ENCODE measurements at regions not wholly inside any gene's neighbourhood (a gene's known extent, or its start where the extent isn't known, plus 50 kb on each side); places are given as distances from the start of the nearest gene placed in this dataset.

DNA sequence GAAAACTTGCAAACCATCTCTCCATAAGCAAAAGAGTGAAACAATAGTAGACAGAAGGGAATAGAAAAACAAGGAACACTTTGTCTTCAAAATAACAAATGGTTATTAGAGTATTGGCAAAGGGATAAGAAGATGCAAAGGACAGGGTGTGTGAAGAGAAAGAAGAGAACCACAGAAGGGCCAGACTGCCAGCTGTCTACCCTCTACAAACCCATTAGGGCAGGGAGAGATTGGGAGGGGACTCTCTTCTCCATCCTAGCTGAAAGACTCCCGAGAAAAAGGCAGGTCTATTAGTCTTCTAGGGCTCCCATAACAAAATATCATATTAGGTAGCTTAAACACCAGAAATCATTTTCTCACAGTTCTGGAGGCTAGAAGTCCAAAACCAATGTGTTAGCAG, 292.8 kb downstream of the PTBP2 start:
- Mint-ChIP-seq H3K27me3 (ENCODE audit: unreplicated experiment) (no peaks in the 10 kb centered on the region), H3K9me3 (ENCODE audit: unreplicated experiment) (no peaks in the 10 kb centered on the region), H3K36me3 (ENCODE audit: low read depth, unreplicated experiment) (no peaks in the 10 kb centered on the region), H3K4me1 (ENCODE audit: unreplicated experiment) (no peaks in the 10 kb centered on the region), H3K27ac (ENCODE audit: unreplicated experiment) (no peak overlapping the region), H3K4me3 (ENCODE audit: unreplicated experiment) (no peak overlapping the region)
- TF ChIP-seq, protein P1, sequence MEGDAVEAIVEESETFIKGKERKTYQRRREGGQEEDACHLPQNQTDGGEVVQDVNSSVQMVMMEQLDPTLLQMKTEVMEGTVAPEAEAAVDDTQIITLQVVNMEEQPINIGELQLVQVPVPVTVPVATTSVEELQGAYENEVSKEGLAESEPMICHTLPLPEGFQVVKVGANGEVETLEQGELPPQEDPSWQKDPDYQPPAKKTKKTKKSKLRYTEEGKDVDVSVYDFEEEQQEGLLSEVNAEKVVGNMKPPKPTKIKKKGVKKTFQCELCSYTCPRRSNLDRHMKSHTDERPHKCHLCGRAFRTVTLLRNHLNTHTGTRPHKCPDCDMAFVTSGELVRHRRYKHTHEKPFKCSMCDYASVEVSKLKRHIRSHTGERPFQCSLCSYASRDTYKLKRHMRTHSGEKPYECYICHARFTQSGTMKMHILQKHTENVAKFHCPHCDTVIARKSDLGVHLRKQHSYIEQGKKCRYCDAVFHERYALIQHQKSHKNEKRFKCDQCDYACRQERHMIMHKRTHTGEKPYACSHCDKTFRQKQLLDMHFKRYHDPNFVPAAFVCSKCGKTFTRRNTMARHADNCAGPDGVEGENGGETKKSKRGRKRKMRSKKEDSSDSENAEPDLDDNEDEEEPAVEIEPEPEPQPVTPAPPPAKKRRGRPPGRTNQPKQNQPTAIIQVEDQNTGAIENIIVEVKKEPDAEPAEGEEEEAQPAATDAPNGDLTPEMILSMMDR (IDR thresholded peaks at IDR 0.05; ENCODE audit: unreplicated experiment) = no peak
- no peak for DNase-seq (ENCODE audit: low spot score)

DNA sequence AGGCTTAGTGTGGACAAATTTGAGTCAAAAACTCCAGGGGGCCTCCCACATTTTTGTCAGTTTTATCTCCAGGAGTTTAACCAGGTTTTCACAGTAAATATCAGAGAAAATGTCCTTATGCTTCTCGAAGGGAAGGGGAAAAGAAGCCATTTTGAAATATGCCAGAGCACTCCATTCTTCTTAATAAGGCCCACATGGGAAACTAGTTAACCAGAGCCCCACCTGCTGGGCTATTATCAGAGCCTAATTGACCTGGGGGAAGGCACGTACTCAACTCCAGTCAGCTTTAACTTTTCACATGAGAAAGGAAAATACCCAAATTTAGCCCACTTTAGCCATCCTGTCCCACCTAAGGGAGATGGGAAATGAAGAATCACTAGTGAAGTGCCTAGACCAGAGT, 296.3 kb downstream of the PTBP2 start:
- H3K4me1 Mint-ChIP-seq (ENCODE audit: unreplicated experiment) = no peaks in the 10 kb centered on the region
- TF ChIP-seq, protein P1 (IDR thresholded peaks at IDR 0.05; ENCODE audit: unreplicated experiment) = no peak
- H3K27me3 Mint-ChIP-seq (ENCODE audit: unreplicated experiment) = no peaks in the 10 kb centered on the region
- H3K36me3 Mint-ChIP-seq (ENCODE audit: low read depth, unreplicated experiment) = no peaks in the 10 kb centered on the region
- no peak overlapping the region for H3K27ac Mint-ChIP-seq (ENCODE audit: unreplicated experiment)
- H3K9me3 Mint-ChIP-seq (ENCODE audit: unreplicated experiment) = no peaks in the 10 kb centered on the region
- no peak for DNase-seq (ENCODE audit: low spot score)
- no peak overlapping the region for H3K4me3 Mint-ChIP-seq (ENCODE audit: unreplicated experiment)
